NCI-H510A (cell line): ENCODE measurements at regions not wholly inside any gene's neighbourhood (a gene's known extent, or its start where the extent isn't known, plus 50 kb on each side); places are given as distances from the start of the nearest gene placed in this dataset.

Experiments
- DNase-seq: peaks from one replicate; lab custom pipeline; 2025; lab: John Stamatoyannopoulos, UW

DNA sequence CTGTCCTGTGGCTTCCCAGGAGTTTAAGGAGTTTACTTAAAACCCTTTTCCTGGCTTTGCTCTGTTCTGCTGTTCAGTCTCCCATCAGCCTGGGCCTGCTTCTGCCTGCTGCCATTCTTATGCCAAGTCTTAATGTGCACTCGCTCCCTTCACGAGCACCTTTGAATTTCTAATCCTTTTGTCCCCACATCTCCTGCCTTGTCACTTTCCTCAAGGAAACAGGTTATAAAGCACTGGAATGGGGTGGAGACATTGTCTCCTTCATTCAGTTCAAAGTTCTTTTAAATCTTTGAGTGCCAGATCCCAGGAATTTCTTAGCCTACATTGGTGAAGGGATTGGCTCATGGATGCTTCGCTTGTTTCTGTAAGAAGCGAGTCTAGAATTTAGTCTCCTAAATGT is 87.2 kb upstream of the LIFR start:
- DNase-seq: no peak

DNA sequence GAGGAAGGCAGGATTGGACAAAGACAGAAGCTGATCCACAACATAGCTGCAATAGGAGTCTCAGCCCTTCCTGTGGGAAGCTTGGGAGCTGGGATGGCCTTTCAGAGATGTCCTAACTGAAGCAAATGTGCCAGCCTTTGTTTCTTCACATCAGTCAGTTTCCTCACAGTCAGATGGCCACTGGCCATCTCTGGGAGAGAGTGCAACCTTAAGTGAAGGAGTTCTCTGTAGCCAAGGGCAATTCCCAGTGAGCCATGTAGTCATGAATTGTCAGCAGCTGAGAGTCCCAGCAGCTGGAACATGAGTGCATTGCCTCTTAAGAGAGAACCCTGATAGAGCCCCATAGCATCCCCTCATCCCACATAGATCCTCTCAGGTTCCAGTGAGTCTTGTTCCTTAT is 89.1 kb upstream of the LIFR start:
- no peak for DNase-seq

DNA sequence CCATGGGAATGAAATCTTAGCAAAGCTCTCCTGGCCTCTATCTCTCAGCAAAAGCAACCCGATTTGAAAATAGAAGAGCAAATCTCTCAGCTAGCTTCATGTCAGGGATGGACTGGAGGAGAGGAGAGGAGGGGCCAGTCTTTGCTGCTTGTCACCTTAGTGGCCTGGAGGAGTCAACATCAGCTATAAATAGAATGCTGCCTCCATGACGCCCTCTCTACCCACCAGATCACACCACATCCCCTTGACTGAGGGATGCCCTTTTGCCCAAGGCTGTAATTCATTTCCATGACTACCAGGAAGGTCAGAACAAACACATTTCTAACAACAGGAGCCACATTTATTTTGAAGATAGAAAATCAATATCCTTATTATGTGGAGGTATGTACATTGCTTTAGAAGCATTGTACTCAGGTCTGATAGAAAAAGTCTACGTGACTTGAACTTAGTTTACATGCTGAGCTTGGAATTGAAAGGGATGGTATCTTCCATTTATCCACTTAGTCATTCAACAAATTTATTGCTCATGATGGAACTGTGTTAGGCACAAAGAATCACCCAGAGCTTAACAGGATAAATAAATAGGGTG is 92.4 kb upstream of the LIFR start:
- peak; percentile 42 for DNase-seq

DNA sequence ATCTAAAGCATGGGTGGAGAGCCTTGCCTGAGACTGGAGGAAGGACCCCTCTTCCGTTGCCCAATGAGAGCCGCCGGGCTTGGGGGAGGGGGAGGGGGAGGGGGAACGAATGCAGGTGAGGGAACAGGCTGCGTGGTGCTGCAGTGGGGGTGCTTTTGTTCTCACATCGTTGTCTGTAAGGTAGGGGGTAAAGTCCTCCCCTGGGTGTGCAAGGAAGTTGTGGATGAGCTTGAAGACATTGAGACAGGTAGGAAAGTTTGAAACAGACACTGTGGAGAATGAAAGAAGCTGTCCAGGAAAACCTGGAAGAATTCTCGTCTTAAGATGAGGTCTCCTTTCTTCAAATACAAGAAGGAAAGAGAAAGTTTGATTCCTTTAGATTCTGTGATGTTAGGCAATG is 94.1 kb upstream of the LIFR start:
- no peak for DNase-seq

DNA sequence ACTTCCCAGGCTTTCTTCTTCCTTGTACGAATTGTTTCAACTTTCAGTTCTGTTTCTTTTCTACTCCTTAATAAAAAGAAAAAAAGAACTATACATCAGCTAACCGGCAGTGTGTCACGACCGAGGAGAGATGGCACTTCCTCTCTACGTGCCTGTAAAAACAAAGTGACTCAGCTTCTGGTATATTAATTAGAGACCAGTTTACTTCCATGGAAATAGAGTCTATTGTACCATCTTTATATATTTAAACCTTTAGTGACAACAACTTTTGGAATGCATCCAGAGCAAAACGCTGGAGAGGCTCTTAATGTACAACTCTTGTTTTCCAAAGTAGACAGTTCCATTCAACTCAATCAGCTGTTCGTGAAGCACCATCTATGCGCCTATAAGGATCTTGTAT is 94.5 kb upstream of the LIFR start:
- no peak for DNase-seq

DNA sequence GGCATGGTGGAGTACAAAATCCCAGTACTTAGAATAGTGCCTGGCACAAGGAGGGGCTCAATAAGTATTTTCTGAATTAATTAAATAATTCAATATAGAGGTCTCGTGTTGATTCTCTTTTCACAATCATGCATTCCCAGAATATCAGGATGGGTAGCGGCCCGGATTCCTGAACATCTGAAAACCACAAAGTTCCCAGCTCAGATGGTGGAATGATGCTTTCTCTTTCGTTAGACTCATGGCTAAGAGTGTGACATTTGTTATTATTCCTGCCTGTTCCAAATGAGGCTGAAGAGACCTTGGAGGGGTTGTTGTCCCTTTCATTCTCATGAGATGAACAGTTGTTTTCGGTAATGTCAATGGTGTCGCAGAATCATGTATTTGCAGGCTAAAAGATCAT is 95.4 kb upstream of the LIFR start:
- DNase-seq: no peak

DNA sequence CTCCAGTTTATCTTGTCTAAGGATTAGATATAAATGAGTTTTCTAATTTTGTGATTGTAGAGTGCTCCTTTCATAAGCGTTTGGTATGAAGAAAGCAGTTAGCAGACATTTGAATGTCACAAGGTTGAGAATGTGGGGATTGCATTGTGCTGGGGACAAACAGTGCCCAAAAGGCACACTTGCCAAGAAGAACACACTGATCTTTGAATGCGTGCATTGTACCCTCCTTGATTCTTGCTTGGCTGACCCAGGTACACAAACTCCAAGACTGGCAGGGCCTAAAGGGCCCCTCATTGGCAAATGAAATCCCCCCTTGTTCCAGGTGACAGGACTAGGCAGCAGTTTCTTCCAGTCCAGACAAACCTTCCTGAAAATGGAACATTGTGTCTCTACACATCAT is 96.9 kb upstream of the LIFR start:
- no peak for DNase-seq

DNA sequence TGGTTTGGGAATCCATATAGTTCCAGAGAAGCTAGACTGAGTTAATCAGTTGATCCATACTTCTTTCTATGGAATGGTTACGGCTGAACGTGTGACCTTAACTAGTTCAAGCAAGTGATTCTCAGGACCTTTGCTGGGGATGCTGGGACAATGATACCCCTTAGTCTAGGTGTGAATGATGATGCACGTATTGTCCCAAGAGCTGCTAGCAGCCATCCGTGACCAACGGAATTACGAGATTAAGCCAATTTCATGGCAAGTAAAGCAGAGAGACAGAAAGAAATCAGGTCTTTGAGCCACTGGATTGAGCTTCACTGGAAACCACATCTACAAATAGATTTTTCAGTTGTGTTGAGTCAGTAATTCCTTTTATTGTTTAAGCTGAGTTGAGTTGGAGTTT is 99.2 kb upstream of the LIFR start:
- DNase-seq: no peak

DNA sequence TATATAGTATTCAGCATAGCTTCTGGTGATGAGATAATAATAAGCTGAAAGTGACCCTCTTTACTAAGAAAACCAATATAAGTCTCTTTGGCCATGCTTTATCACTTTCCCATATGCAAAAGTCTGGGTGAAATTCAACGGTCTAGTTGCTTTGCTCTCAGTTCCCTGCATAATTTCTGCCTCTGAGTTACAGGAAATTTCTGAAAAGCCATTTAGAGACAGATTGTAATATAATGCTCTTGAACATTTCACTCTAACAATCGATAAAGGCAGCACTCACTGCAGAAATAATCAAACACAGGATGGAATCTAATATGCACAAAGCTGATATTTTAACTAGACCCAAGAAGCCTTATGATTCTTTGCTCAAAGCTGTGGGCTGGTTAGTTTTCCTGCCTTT is 100.1 kb upstream of the LIFR start:
- DNase-seq: no peak

DNA sequence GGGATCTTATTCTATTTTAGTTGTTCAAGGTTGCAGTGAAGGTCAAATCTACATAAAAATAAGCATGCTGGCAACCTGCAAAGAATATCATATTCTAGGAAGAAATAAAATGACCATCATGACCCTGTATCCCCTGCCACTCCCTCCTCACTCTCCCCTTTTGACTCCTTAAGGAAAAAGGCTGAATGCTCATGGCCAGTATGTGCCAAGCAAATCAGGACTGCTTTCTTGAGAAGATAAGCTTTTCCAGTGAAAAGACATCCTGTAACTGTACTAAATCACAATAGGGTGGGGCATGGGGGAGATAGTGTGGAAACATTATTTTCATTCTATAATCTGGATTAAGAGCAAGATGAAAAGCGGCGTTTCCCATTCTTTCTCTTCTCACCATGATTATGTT is 100.6 kb upstream of the LIFR start:
- no peak for DNase-seq

DNA sequence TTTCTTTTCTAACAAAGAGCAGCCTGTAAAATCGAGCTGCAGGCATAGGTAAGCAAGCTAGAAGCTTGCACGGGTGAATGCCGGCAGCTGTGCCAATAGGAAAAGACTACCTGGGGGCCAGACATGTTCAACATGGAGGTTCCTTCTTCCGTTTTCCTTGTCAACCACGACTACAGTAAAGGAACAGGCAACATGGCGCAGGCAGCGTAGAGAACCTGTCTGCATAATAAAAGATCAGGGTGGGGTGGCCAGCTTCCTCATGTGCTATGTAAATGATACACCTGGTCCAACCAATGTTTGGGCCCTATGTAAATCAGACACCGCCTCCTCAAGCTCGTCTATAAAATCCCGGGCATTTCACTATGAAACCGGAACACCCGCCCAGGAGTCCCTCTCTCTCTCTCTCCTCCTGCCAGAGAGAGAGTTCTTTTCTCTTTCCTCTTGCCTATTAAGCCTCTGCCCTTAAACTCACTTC is 103.8 kb upstream of the LIFR start:
- DNase-seq: peak; percentile 99

DNA sequence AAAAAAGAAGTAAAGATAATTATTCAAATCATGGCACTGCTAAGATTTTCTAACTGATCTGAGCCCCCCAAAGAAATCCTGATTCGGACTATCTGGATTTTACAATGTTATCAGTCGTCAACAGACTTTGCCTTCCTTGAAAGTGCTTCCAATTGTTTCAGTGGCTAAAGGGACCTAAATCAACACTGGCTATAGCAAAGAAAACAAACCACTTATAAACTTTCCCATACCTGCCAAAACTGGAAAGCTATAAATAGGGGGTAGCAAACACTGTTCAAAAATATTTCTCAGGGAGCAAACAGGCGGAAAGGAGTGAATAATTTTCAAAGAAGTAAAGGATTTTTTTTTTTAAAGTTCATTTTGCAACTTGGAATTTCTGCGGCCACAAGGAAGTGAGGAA is 105.6 kb upstream of the LIFR start:
- DNase-seq: no peak

DNA sequence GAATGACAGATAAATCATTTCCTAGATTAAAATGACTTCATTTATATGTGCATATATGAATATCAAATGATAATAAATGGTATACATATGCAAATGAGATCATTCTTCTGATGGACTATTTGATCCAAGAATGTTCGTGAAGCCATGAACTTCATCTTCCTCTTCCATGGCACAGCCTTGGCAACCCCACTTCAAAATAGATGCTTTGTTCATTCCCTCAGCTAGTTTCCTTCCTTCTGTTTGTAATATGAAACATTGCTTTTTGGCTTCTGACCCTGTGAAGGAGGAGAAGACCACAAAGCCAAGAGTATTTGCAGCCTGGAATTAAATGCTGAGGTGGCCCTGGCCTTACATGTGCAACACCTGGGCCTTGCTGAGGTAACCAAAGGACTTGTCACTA is 106.8 kb upstream of the LIFR start:
- no peak for DNase-seq

DNA sequence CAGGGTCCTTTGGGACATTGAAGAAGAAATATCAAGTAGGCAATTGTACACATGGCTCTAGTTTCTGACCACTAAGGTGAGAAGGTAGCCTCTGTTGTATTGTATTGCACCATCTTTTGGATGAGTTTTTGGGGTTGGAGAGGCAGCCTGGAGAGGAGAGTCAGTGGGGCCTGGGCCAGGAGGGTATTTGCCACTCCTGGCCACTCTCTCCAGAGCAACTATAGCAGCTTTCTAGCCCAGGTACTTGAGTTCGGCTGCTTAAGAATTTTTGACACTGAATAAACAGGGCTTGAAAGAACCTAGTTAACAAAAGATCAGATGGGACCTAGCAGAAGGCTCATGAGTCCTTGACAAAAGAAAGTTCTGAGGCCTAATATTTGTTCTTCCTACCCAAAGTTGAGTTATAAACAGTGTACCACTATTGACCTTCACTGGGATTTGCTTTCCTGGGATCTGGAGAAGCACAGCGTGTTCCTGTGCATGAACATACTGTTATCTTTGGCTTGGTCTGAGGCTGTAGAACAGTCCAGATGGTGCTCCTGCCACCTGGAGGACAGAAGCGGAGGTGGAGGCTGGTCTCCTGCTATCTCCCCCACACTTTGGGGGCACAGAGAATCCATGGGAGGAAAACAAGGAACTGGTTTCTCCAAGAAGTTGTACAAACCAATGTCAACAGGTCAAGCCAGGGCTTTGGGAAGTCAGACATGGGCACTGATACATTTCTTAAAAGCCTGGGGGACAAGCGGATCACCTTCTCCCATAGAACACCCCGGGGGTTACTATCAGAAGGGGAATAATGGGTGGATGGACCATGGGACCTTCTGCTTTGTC is 110.4 kb upstream of the LIFR start:
- no peak for DNase-seq

DNA sequence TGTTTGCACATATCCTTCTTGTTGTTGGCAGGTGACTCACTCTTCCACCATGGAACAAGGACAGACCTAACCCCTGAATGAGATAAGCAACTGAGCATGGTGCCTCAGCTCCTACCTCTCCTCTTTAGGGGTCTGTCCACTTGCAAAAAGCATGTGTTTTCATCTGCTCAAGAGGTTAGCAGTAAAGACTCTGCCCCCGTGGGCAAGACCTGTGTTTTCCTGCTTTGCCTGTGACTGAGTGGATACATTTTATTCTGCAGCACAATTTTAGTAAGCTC is 111.0 kb upstream of the LIFR start:
- DNase-seq: no peak

DNA sequence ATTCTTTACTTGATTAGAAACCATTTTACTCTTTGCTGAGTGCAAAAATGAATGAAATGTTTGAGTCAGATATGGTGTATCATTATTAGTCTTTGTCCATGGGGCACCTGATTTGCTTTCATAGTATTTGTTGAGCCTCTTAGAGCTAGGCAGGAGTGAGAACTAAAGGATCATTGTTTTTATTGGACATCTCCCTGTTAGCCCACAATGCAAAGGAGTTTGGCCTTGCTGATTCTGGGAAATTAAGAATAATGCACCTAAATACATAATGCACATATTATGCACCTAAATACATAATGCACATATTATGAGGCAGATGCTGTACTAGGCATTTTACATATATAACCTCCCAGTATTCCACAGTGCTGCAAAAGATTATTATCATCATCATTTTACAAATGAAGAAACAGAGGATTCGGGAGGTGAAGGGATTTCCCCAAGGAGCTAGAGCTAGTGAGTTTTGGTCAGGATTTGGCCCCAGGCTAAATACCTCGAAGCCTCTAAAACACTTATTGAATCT is 113.0 kb upstream of the LIFR start:
- DNase-seq: no peak

DNA sequence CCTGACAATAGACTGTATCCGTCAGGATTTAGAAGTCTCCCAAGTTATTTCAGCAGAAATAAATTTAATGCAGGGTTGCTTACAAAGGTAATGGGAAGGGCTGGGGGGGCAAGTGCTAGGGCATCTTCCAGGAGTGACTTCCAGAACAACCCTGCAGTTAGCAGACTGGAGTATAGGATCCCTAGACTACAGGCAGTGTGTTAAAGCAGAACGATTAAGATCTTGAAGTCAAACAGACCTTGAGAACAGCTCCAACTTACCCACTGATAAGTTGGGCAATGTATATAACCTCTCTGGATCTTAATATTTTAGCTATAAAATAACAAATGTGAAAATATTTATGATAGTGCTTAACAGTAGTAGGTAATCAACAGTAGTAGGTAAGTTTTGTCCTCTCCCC is 113.6 kb upstream of the LIFR start:
- DNase-seq: no peak

DNA sequence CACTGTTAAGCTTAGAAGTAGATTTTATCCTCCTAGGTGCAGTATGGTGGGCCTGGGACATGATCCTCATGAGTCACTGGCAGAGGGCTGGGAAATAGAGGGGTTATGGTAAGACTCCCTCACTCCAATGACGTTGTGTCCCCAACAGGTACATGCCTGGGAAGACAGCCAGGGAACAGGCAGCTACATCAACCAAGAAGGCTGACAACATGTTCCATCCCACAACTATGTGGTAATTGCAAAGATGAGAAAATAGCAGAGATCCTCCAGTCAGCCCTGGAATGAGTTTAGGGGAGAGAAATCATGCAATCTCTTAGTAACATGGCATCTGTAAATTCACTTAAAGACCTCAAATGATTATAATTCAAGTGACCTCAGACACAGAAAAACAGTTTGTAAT is 114.4 kb upstream of the LIFR start:
- no peak for DNase-seq

DNA sequence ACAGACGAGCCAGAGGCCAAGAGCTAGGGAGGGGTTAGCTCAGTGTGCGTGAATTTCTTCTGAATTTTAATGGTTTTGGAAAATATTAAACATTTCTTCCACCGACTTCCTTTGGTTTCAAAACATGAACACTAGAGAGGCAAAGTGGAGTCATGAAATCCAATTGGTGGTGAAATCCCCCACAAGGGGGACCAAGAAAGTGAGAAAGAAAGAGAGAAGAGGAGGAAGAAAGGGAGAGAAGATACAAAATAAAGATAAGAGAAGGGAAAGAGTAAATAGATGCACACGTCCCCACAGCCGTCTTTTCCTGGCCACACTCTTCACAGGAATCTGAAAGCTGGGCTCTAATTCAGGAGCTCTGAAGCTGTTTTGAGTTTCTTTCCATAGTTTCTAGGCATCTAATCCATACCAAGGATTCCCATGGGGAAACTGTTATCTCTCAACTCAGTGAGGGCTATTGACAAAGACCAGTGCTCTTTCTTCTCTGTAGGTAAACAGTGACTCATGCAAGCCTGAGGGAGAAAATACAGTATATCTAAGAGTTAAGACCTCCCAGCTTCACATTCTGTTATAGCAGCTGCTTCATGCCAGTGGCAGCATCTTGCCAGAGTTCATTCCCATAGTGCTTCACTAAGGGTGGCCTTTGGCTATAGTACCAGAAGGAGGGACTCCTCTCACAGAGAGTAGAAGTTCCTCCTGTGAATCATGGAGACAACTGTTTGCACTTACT is 115.8 kb upstream of the LIFR start:
- no peak for DNase-seq

DNA sequence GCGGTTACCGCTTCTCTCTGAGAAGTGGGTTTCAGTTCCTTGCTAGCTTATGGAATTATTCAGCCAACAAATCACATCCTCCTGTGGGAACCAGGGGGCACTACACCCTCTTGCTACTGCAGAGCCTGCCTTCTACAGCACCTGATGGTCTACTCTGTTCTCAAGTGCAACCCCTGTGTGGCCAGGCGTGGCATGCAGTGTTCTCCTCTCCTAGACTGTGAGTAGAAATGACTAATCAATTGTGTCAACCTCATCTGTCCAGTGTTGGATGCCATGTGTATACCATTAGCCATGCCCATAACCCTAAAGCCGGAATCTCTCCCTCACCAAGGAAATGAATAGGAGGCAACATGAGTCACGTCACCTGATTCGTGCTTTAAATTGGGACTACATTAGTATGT is 117.2 kb upstream of the LIFR start:
- no peak for DNase-seq

DNA sequence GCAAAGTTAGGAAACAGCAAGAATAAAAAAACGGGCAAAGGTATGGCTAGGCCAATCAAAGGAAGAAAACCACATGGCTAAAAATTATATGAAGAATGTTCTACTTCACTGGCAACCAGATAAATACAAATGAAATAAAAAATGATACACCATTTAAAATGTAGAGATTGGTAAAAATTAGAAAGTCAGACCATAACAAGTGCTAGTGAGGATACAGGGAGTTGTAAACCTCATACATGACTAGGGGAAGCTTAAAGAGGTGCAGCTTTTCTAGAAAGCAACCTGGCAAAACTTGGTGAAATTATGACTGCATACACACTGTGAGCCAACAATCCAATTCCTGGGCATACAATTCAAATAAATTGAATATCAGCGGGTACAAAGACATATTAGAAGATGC is 119.0 kb upstream of the LIFR start:
- no peak for DNase-seq

DNA sequence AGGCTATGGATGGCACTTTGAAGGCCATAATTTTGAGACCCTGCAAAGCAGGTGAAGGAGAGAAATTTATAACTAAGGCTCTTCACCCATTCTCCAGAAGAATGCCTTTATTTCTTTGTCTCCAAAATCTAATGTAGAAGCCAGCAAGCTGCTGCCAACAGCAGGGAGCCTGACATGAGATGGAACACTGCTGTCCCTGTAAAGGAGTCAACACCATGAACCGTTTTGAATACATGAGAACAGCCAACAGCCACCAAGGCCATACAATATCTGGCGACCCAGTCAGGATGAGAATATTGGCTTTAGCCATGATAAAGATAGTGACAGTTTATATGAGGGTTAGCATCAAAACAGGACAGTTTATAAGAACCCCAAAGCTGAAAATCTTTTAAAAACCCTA is 121.2 kb upstream of the LIFR start:
- DNase-seq: no peak

DNA sequence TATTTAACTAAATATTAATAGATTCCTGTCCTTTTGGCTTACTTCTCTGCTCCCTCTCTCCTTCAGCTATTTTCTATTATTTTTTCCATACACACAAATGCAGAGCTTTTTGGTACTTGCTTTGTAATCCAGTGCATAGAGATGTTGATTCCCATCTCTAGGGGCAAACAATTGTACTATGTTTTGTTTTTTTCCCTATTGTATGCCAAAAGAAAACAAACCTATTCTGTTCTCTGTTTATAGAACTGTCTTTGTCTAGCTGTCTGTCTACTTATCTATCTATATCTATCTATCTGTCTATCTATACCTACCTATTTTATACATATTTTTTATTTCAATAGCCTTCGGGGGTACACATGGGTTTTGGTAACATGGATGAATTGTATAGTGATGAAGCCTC is 121.6 kb upstream of the LIFR start:
- DNase-seq: no peak
